ENCODE measurements at regions not wholly inside any gene's neighbourhood (a gene's known extent, or its start where the extent isn't known, plus 50 kb on each side); places are given as distances from the start of the nearest gene placed in this dataset.

- WGBS, 4 donors = 83 to 93% (median 86%) methylated on average over 2 of the region's 2 CpGs
- TF ChIP-seq CTCF (IDR thresholded peaks at IDR 0.05) (no peak), POLR2A (IDR thresholded peaks at IDR 0.05) (no peak)
- intact Hi-C loops (cut with DNase I) = no loop called here
- Histone ChIP-seq H3K4me1 (replicated peaks in 1 of 2) (no peaks in the 10 kb centered on the region), H3K27me3 (no peaks in the 10 kb centered on the region), H3K9me3 (replicated peaks in 1 of 3) (peaks cover 0 to 9% (median 6%) of the 10 kb centered on the region in 3 donors), H3K27ac (no peak overlapping the region), H3K4me3 (no peak overlapping the region), H3K36me3 (replicated peaks in 1 of 2) (no peaks in the 10 kb centered on the region)
- DNase-seq = no peak
Observed at GRCh38 chr2:144989579-144990270, 469.8 kb upstream of the ZEB2 start.

GRCh38 chr2:144988591-144988990 is 468.7 kb upstream of the ZEB2 start:
- intact Hi-C loops (cut with DNase I) = no loop called here
- H3K4me1 ChIP-seq (replicated peaks in 1 of 2) = no peaks in the 10 kb centered on the region
- no peaks in the 10 kb centered on the region for H3K27me3 ChIP-seq
- TF ChIP-seq CTCF (IDR thresholded peaks at IDR 0.05) (no peak), POLR2A (IDR thresholded peaks at IDR 0.05) (no peak)
- H3K4me3 ChIP-seq = no peak overlapping the region
- H3K36me3 ChIP-seq (replicated peaks in 1 of 2) = no peaks in the 10 kb centered on the region
- no peak overlapping the region for H3K27ac ChIP-seq
- no peak for DNase-seq
- H3K9me3 ChIP-seq (replicated peaks in 1 of 3) = peaks cover 0 to 9% (median 6%) of the 10 kb centered on the region in 3 donors

GRCh38 chr2:144986691-144987090 is 466.8 kb upstream of the ZEB2 start:
- no peaks in the 10 kb centered on the region for H3K4me1 ChIP-seq (replicated peaks in 1 of 2)
- H3K27ac ChIP-seq = no peak overlapping the region
- H3K36me3 ChIP-seq (replicated peaks in 1 of 2) = no peaks in the 10 kb centered on the region
- no peak for DNase-seq
- intact Hi-C loops (cut with DNase I) = no loop called here
- H3K4me3 ChIP-seq = no peak overlapping the region
- H3K9me3 ChIP-seq (replicated peaks in 1 of 3) = peaks cover 0 to 9% (median 6%) of the 10 kb centered on the region in 3 donors
- H3K27me3 ChIP-seq = no peaks in the 10 kb centered on the region
- TF ChIP-seq POLR2A (IDR thresholded peaks at IDR 0.05) (no peak), CTCF (IDR thresholded peaks at IDR 0.05) (no peak)
- 88 to 97% (median 92%) methylated on average over 2 of the region's 2 CpGs for WGBS, 4 donors

GRCh38 chr2:144984038-144984437 is 464.1 kb upstream of the ZEB2 start:
- H3K36me3 ChIP-seq (replicated peaks in 1 of 2) = no peaks in the 10 kb centered on the region
- no peak overlapping the region for H3K27ac ChIP-seq
- no peak overlapping the region for H3K4me3 ChIP-seq
- intact Hi-C loops (cut with DNase I) = no loop called here
- no peaks in the 10 kb centered on the region for H3K4me1 ChIP-seq (replicated peaks in 1 of 2)
- peaks cover 0 to 9% (median 6%) of the 10 kb centered on the region in 3 donors for H3K9me3 ChIP-seq (replicated peaks in 1 of 3)
- no peaks in the 10 kb centered on the region for H3K27me3 ChIP-seq
- WGBS, 4 donors = 79 to 88% (median 84%) methylated on average over 1 of the region's 1 CpG
- TF ChIP-seq POLR2A (IDR thresholded peaks at IDR 0.05) = no peak
- no peak for TF ChIP-seq CTCF (IDR thresholded peaks at IDR 0.05)
- DNase-seq = no peak
